OCI-LY3 (cell line): ENCODE measurements at regions not wholly inside any gene's neighbourhood (a gene's known extent, or its start where the extent isn't known, plus 50 kb on each side); places are given as distances from the start of the nearest gene placed in this dataset.

Experiments
- H2AFZ ChIP-seq: fragments of 200-600, 300-600 bp; shearing (Covaris generic); 2 replicates; pipeline ENCODE4 v1.6.0; 2014; ENCODE audit warnings: antibody characterized with exemption, low read depth, low read length
- H3K27ac ChIP-seq: fragments of 200-600, 300-600 bp; sonication (generic); 2 replicates; pipeline ENCODE4 v1.5.1; 2014; ENCODE audit warnings: mild to moderate bottlenecking, low read length, moderate library complexity, mixed read lengths
- H3K27me3 ChIP-seq: fragments of 200-600, 300-600 bp; sonication (generic); 2 replicates; pipeline ENCODE4 v1.6.1; 2014; ENCODE audit warnings: low read depth, low read length, mixed read lengths
- H3K36me3 ChIP-seq: fragments of 200-600, 300-600 bp; sonication (generic); replicated peaks from 2 replicates; pipeline ENCODE3; 2014; ENCODE audit warnings: low read depth, low read length, mixed read lengths
- H3K4me1 ChIP-seq: fragments of 300-600, 200-600 bp; sonication (generic); 2 replicates; pipeline ENCODE4 v1.6.1; 2014; ENCODE audit warnings: low read length, mixed read lengths
- H3K4me2 ChIP-seq: fragments of 200-600, 300-600 bp; sonication (generic); 2 replicates; pipeline ENCODE4 v1.6.1; 2014; ENCODE audit warnings: low read length, mixed read lengths
- H3K4me3 ChIP-seq: fragments of 300-600, 200-600 bp; sonication (generic); 2 replicates; pipeline ENCODE4 v1.5.1; 2014; ENCODE audit warnings: antibody characterized with exemption, mild to moderate bottlenecking, low read length, moderate library complexity
- H3K79me2 ChIP-seq: fragments of 300-600, 200-600 bp; shearing (Covaris generic); 2 replicates; pipeline ENCODE4 v1.6.1; 2014; ENCODE audit warnings: mild to moderate bottlenecking, low read length, mixed read lengths
- H3K9ac ChIP-seq: fragments of 300-600, 200-600 bp; shearing (Covaris generic); 2 replicates; pipeline ENCODE4 v1.6.0; 2014; ENCODE audit warnings: mild to moderate bottlenecking, low read length, moderate library complexity
- H3K9me3 ChIP-seq: fragments of 200-600, 300-600 bp; shearing (Covaris generic); 2 replicates; pipeline ENCODE4 v1.6.1; 2014; ENCODE audit warnings: low read length, mixed read lengths; ENCODE audit not compliant: insufficient read depth
- H4K20me1 ChIP-seq: fragments of 200-600, 300-600 bp; sonication (generic); 2 replicates; pipeline ENCODE4 v1.6.1; 2016; ENCODE audit warnings: low read length, mixed read lengths; ENCODE audit not compliant: insufficient read depth
- CTCF ChIP-seq: fragments of 200-600, 300-600 bp; sonication (generic); IDR thresholded peaks from 2 replicates; pipeline ENCODE4 v1.5.1; 2014; ENCODE audit warnings: antibody characterized with exemption, low read length, low read depth
- EZH2phosphoT487 ChIP-seq: fragments of 200-600 bp; shearing (Covaris generic); IDR thresholded peaks from 2 replicates; pipeline ENCODE4 v1.6.1; 2018; ENCODE audit warnings: antibody characterized with exemption, mixed run types, low read depth

- H3K9me3 ChIP-seq, result no peaks in the 10 kb centered on the region
- H3K4me2 ChIP-seq, result no peak overlapping the region
- no peaks in the 10 kb centered on the region for H4K20me1 ChIP-seq
- no peaks in the 10 kb centered on the region for H3K4me1 ChIP-seq
- H3K36me3 ChIP-seq, result no peaks in the 10 kb centered on the region
- no peak overlapping the region for H3K4me3 ChIP-seq
- no peaks in the 10 kb centered on the region for H3K27me3 ChIP-seq
- H2AFZ ChIP-seq, result no peak overlapping the region
- no peak overlapping the region for H3K27ac ChIP-seq
- H3K79me2 ChIP-seq, result no peaks in the 10 kb centered on the region
- no peak for TF ChIP-seq EZH2phosphoT487
- no peak for TF ChIP-seq CTCF
- no peak overlapping the region for H3K9ac ChIP-seq
Measured at GRCh38 chr11:37282367-37282766, 684.3 kb upstream of the RAG2 start.

- no peaks in the 10 kb centered on the region for H4K20me1 ChIP-seq
- no peak overlapping the region for H2AFZ ChIP-seq
Measured at GRCh38 chr11:37280200-37280599, 682.2 kb upstream of the RAG2 start.

DNA sequence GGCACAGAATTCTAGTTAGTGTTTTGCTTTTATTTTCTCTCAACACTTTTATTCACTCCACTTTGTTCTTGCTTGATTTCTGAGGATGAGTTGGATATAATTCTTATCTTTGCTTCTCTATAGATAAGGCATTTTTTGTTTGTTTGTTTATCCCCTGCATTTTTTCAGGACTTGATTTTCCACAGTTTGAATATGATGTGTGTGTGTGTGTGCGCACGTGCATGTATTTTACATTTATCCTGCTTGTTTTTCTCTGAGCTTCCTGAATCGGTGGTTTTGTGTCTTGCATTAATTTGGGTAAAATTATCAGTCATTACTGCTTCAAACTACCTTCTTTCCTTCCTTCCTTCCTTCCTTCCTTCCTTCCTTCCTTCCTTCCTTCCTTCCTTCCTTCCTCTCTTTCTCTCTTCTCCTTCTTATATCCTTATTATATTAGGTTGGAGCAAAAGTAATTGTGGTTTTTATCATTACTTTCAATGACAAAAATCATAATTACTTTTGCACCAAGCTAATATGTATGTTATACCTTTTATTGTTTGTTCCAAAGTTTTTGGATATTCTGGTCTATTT lies 679.9 kb upstream of the RAG2 start:
- Histone ChIP-seq H3K9ac (no peak overlapping the region), H3K4me1 (no peaks in the 10 kb centered on the region), H2AFZ (no peak overlapping the region), H3K4me3 (no peak overlapping the region), H3K9me3 (no peaks in the 10 kb centered on the region), H3K4me2 (no peak overlapping the region), H3K36me3 (no peaks in the 10 kb centered on the region), H3K27ac (no peak overlapping the region), H4K20me1 (no peaks in the 10 kb centered on the region), H3K79me2 (no peaks in the 10 kb centered on the region), H3K27me3 (no peaks in the 10 kb centered on the region)
- TF ChIP-seq EZH2phosphoT487, result no peak
- TF ChIP-seq CTCF, result no peak

More at GRCh38 chr11:37280200-37280599, 682.2 kb upstream of the RAG2 start:
- Histone ChIP-seq H3K9ac (no peak overlapping the region), H3K9me3 (no peaks in the 10 kb centered on the region), H3K4me1 (no peaks in the 10 kb centered on the region), H3K79me2 (no peaks in the 10 kb centered on the region), H3K27me3 (no peaks in the 10 kb centered on the region), H3K36me3 (no peaks in the 10 kb centered on the region), H3K4me3 (no peak overlapping the region), H3K27ac (no peak overlapping the region), H3K4me2 (no peak overlapping the region)
- TF ChIP-seq EZH2phosphoT487 (no peak), CTCF (no peak)

DNA sequence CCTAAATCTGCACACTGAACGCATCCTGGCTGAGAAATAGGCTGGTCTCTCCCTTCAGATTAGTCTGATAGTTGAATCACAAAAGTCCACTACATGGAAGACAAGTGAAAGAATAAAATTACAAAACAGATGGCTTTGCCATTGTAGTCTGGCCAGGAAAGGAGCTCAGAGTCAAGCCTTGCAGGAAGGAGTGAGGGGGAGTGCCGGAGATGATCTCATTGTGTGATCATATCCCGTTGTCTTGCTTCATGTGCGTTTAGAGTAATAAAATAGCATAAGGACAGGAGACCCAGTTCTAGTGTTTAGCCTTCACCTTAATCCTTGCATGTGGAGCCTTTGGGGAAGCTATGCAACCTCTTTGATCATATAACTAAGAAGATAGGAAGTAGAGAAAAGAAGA lies 666.7 kb upstream of the RAG2 start:
- no peak overlapping the region for H3K4me2 ChIP-seq
- H4K20me1 ChIP-seq, result no peaks in the 10 kb centered on the region
- no peak for TF ChIP-seq EZH2phosphoT487
- no peak for TF ChIP-seq CTCF
- no peak overlapping the region for H3K27ac ChIP-seq
- H3K36me3 ChIP-seq, result no peaks in the 10 kb centered on the region
- H2AFZ ChIP-seq, result no peak overlapping the region
- no peaks in the 10 kb centered on the region for H3K79me2 ChIP-seq
- no peaks in the 10 kb centered on the region for H3K4me1 ChIP-seq
- no peak overlapping the region for H3K9ac ChIP-seq
- H3K4me3 ChIP-seq, result no peak overlapping the region
- no peaks in the 10 kb centered on the region for H3K9me3 ChIP-seq
- no peaks in the 10 kb centered on the region for H3K27me3 ChIP-seq
